VCaP (cell line): ENCODE measurements at regions not wholly inside any gene's neighbourhood (a gene's known extent, or its start where the extent isn't known, plus 50 kb on each side); places are given as distances from the start of the nearest gene placed in this dataset.

ENCODE experiments used
- H3K27ac ChIP-seq: fragments of 450-650 bp; 2 replicates; pipeline ENCODE4 v1.5.1; 2017
- CTCF ChIP-seq: fragments of 450-650 bp; conservative IDR thresholded peaks from 2 replicates; pipeline ENCODE4 v1.5.1; 2017; ENCODE audit warnings: mild to moderate bottlenecking, moderate library complexity

- TF ChIP-seq CTCF, result no peak
- H3K27ac ChIP-seq, result no peak overlapping the region
These were observed 181.4 kb upstream of the BMP4 start for GRCh38 chr14:54138024-54138353.

- TF ChIP-seq CTCF, result no peak
- H3K27ac ChIP-seq, result no peak overlapping the region
These were observed 181.9 kb upstream of the BMP4 start for GRCh38 chr14:54138354-54139038.

GRCh38 chr14:54140551-54140950, 183.9 kb upstream of the BMP4 start:
- no peak for TF ChIP-seq CTCF
- H3K27ac ChIP-seq, result no peak overlapping the region

GRCh38 chr14:54146601-54147000, 190.0 kb upstream of the BMP4 start:
- TF ChIP-seq CTCF, result no peak

GRCh38 chr14:54147282-54147681, 190.7 kb upstream of the BMP4 start:
- no peak overlapping the region for H3K27ac ChIP-seq
- no peak for TF ChIP-seq CTCF

More at GRCh38 chr14:54146601-54147000, 190.0 kb upstream of the BMP4 start:
- no peak overlapping the region for H3K27ac ChIP-seq

- no peak overlapping the region for H3K27ac ChIP-seq
- no peak for TF ChIP-seq CTCF
These were observed 191.1 kb upstream of the BMP4 start for GRCh38 chr14:54147758-54148157.

GRCh38 chr14:54148251-54148650, 191.6 kb upstream of the BMP4 start:
- no peak overlapping the region for H3K27ac ChIP-seq
- no peak for TF ChIP-seq CTCF
